WTC11 (cell line): ENCODE measurements at regions not wholly inside any gene's neighbourhood (a gene's known extent, or its start where the extent isn't known, plus 50 kb on each side); places are given as distances from the start of the nearest gene placed in this dataset.

ENCODE experiments used
- ATAC-seq: fragments of 200-7000 bp; cut with Tn5 transposase; 2 replicates; pipeline ENCODE4 v1.10.0; 2021; ENCODE audit warnings: mild to moderate bottlenecking, moderate library complexity
- CTCF ChIA-PET: fragments of 300-600 bp; sonication (Branson Sonifier 250); formaldehyde crosslinking; loops from one replicate; lab custom pipeline; 2021; ENCODE audit warnings: antibody characterized with exemption; lab: Charles Lee
- POLR2A ChIA-PET: fragments of 350-600 bp; sonication (Branson Sonifier 250); formaldehyde crosslinking; loops from one replicate; lab custom pipeline; 2021; ENCODE audit warnings: antibody characterized with exemption; lab: Charles Lee
- DNase-seq: peaks from one replicate; pipeline ENCODE4 v3.0.0; 2021; ENCODE audit warnings: low spot score
- H3K27ac Mint-ChIP-seq: 2 replicates; pipeline ENCODE4 v1.8.0; 2021; ENCODE audit warnings: mixed read lengths
- H3K27me3 Mint-ChIP-seq: 2 replicates; pipeline ENCODE4 v1.8.0; 2021; ENCODE audit warnings: low read depth, mild to moderate bottlenecking, moderate library complexity, mixed read lengths
- H3K36me3 Mint-ChIP-seq: 2 replicates; pipeline ENCODE4 v1.8.0; 2021; ENCODE audit warnings: mixed read lengths
- H3K4me1 Mint-ChIP-seq: 2 replicates; pipeline ENCODE4 v1.8.0; 2022; ENCODE audit warnings: mixed read lengths
- H3K4me3 Mint-ChIP-seq: 2 replicates; pipeline ENCODE4 v1.8.0; 2021; ENCODE audit warnings: mild to moderate bottlenecking, moderate library complexity, mixed read lengths
- H3K9me3 Mint-ChIP-seq: 2 replicates; pipeline ENCODE4 v1.8.0; 2021; ENCODE audit warnings: mixed read lengths
- CREB1 ChIP-seq: sonication (generic); formaldehyde crosslinking; IDR thresholded peaks from 2 replicates; pipeline ENCODE4 v1.8.0; 2023; ENCODE audit warnings: mild to moderate bottlenecking, missing genetic modification reagents
- ELF4 ChIP-seq: sonication (generic); formaldehyde crosslinking; IDR thresholded peaks from 2 replicates; pipeline ENCODE4 v1.8.1; 2022; ENCODE audit warnings: low read depth, mild to moderate bottlenecking, moderate library complexity, missing genetic modification reagents
- ESRRA ChIP-seq: sonication (generic); formaldehyde crosslinking; IDR thresholded peaks from 2 replicates; pipeline ENCODE4 v1.8.1; 2022; ENCODE audit warnings: mild to moderate bottlenecking, missing genetic modification reagents, borderline replicate concordance
- ETV6 ChIP-seq: sonication (generic); formaldehyde crosslinking; IDR thresholded peaks from 2 replicates; pipeline ENCODE4 v1.8.1; 2022; ENCODE audit warnings: mild to moderate bottlenecking, missing genetic modification reagents
- FOXP1 ChIP-seq: sonication (generic); formaldehyde crosslinking; IDR thresholded peaks from 2 replicates; pipeline ENCODE4 v1.8.0; 2022; ENCODE audit warnings: missing genetic modification reagents, mild to moderate bottlenecking, moderate library complexity, borderline replicate concordance
- GABPB1 ChIP-seq: sonication (generic); formaldehyde crosslinking; IDR thresholded peaks from 2 replicates; pipeline ENCODE4 v1.8.1; 2023; ENCODE audit warnings: mild to moderate bottlenecking, missing genetic modification reagents
- GRHL2 ChIP-seq: fragments of 250-450 bp; sonication (Bioruptor Pico); IDR thresholded peaks from 2 replicates; pipeline ENCODE4 v1.8.0; 2022; ENCODE audit warnings: mild to moderate bottlenecking, moderate library complexity; ENCODE audit not compliant: insufficient replicate concordance, severe bottlenecking
- HMGXB4 ChIP-seq: sonication (generic); formaldehyde crosslinking; IDR thresholded peaks from 2 replicates; pipeline ENCODE4 v1.8.1; 2023; ENCODE audit warnings: mild to moderate bottlenecking, moderate library complexity, missing genetic modification reagents
- MLX ChIP-seq: sonication (generic); formaldehyde crosslinking; IDR thresholded peaks from 2 replicates; pipeline ENCODE4 v1.8.1; 2023; ENCODE audit warnings: mild to moderate bottlenecking, missing genetic modification reagents, moderate library complexity
- NFATC4 ChIP-seq: fragments of 250-450 bp; sonication (Bioruptor Pico); IDR thresholded peaks from 2 replicates; pipeline ENCODE4 v1.9.0; 2021; ENCODE audit warnings: mild to moderate bottlenecking
- NR1H2 ChIP-seq: sonication (generic); formaldehyde crosslinking; IDR thresholded peaks from 2 replicates; pipeline ENCODE4 v1.9.0; 2021; ENCODE audit warnings: mild to moderate bottlenecking, moderate library complexity, missing genetic modification reagents
- NR2C2 ChIP-seq: sonication (generic); formaldehyde crosslinking; IDR thresholded peaks from 2 replicates; pipeline ENCODE4 v1.8.0; 2022; ENCODE audit warnings: mild to moderate bottlenecking, missing genetic modification reagents
- NR3C1 ChIP-seq: sonication (generic); formaldehyde crosslinking; conservative IDR thresholded peaks from 2 replicates; pipeline ENCODE4 v1.8.1; 2023; ENCODE audit warnings: low read depth, mild to moderate bottlenecking, missing genetic modification reagents
- PRDM15 ChIP-seq: sonication (generic); formaldehyde crosslinking; IDR thresholded peaks from 2 replicates; pipeline ENCODE4 v1.8.0; 2022; ENCODE audit warnings: missing genetic modification reagents
- USF1 ChIP-seq: sonication (generic); formaldehyde crosslinking; IDR thresholded peaks from 2 replicates; pipeline ENCODE4 v1.8.0; 2022; ENCODE audit warnings: mild to moderate bottlenecking, missing genetic modification reagents
- ZNF425 ChIP-seq: fragments of 250-450 bp; sonication (Bioruptor Pico); conservative IDR thresholded peaks from 2 replicates; pipeline ENCODE4 v1.9.0; 2021; ENCODE audit warnings: mild to moderate bottlenecking
- ZNF532 ChIP-seq: fragments of 250-450 bp; sonication (Bioruptor Pico); IDR thresholded peaks from 2 replicates; pipeline ENCODE4 v1.9.0; 2021; ENCODE audit warnings: mild to moderate bottlenecking, borderline replicate concordance

- TF ChIP-seq PRDM15 (no peak), ZNF532 (CRISPR knock-in tag) (no peak), CREB1 (CRISPR knock-in tag) (no peak), ELF4 (CRISPR knock-in tag) (no peak), NR2C2 (CRISPR knock-in tag) (no peak), ZNF425 (CRISPR knock-in tag) (no peak), NFATC4 (CRISPR knock-in tag) (no peak), FOXP1 (CRISPR knock-in tag) (no peak), ETV6 (CRISPR knock-in tag) (no peak), GRHL2 (CRISPR knock-in tag) (no peak)
Measured at GRCh38 chr9:135409286-135410200, 70.0 kb upstream of the PPP1R26 start (continued).

GRCh38 chr9:135410421-135410820, 69.2 kb upstream of the PPP1R26 start:
- Mint-ChIP-seq H3K27ac (no peak overlapping the region), H3K27me3 (no peaks in the 10 kb centered on the region), H3K9me3 (peaks cover 9% of the 10 kb centered on the region), H3K36me3 (no peaks in the 10 kb centered on the region), H3K4me3 (no peak overlapping the region), H3K4me1 (no peaks in the 10 kb centered on the region)
- ATAC-seq, result no peak
- DNase-seq, result no peak
- ChIA-PET CTCF (interaction anchor here (0.7 to 5.0 kb wide), 12 partner anchors 30 to 395 kb away, joined by 3 to 46 read pairs (median 4); partner anchors contain the start of gene OLFM1), POLR2A (interaction anchor here (0.5 kb wide), 1 partner anchor 40 kb away, joined by 3 read pairs; no protein-coding TSS in a partner anchor)
- no peak for TF ChIP-seq MLX (CRISPR knock-in tag)
- TF ChIP-seq HMGXB4 (CRISPR knock-in tag), result no peak
- TF ChIP-seq NR2C2 (CRISPR knock-in tag), result no peak
- no peak for TF ChIP-seq NR3C1 (CRISPR knock-in tag)
- TF ChIP-seq NR1H2 (CRISPR knock-in tag), result no peak
- TF ChIP-seq GABPB1 (CRISPR knock-in tag), result no peak
- TF ChIP-seq ESRRA (CRISPR knock-in tag), result no peak
- no peak for TF ChIP-seq USF1 (CRISPR knock-in tag)
